GM19043 (cell line): ENCODE measurements at regions not wholly inside any gene's neighbourhood (a gene's known extent, or its start where the extent isn't known, plus 50 kb on each side); places are given as distances from the start of the nearest gene placed in this dataset.

Experiments used
- ATAC-seq: cut with Tn5 transposase; IDR thresholded peaks from one replicate; pipeline ENCODE4 v1.9.1; 2021; ENCODE audit warnings: low read depth; ENCODE audit not compliant: unreplicated experiment

GRCh38 chr5:68953231-68953874 lies 140.5 kb upstream of the SLC30A5 start:
- no peak for ATAC-seq

GRCh38 chr5:68953875-68954617 lies 139.8 kb upstream of the SLC30A5 start:
- no peak for ATAC-seq

- ATAC-seq, result no peak
Measured at GRCh38 chr5:68954618-68954910, 139.2 kb upstream of the SLC30A5 start.

- no peak for ATAC-seq
Measured at GRCh38 chr5:68957591-68957990, 136.2 kb upstream of the SLC30A5 start.

GRCh38 chr5:68958428-68958827 lies 135.4 kb upstream of the SLC30A5 start:
- no peak for ATAC-seq

- ATAC-seq, result no peak
Measured at GRCh38 chr5:68960456-68960855, 133.4 kb upstream of the SLC30A5 start.

- ATAC-seq, result no peak
Measured at GRCh38 chr5:68960961-68961360, 132.9 kb upstream of the SLC30A5 start.

- ATAC-seq, result no peak
Measured at GRCh38 chr5:68961762-68962161, 132.1 kb upstream of the SLC30A5 start.

GRCh38 chr5:68962757-68963484 lies 130.9 kb upstream of the SLC30A5 start:
- ATAC-seq, result no peak

GRCh38 chr5:68964679-68965078 lies 129.1 kb upstream of the SLC30A5 start:
- ATAC-seq, result no peak

GRCh38 chr5:68965926-68966325 lies 127.9 kb upstream of the SLC30A5 start:
- no peak for ATAC-seq

- no peak for ATAC-seq
Measured at GRCh38 chr5:68966596-68966995, 127.2 kb upstream of the SLC30A5 start.

GRCh38 chr5:68968429-68968828 lies 125.4 kb upstream of the SLC30A5 start:
- no peak for ATAC-seq

- ATAC-seq, result no peak
Measured at GRCh38 chr5:68970617-68971016, 123.2 kb upstream of the SLC30A5 start.

- ATAC-seq, result no peak
Measured at GRCh38 chr5:68973696-68974095, 120.1 kb upstream of the SLC30A5 start.

GRCh38 chr5:68983043-68983442 lies 110.8 kb upstream of the SLC30A5 start:
- ATAC-seq, result no peak

- ATAC-seq, result no peak
Measured at GRCh38 chr5:68983959-68984358, 109.9 kb upstream of the SLC30A5 start.

- ATAC-seq, result no peak
Measured at GRCh38 chr5:68991279-68992084, 102.3 kb upstream of the SLC30A5 start.

GRCh38 chr5:68994645-68995044 lies 99.2 kb upstream of the SLC30A5 start:
- no peak for ATAC-seq

- no peak for ATAC-seq
Measured at GRCh38 chr5:68995845-68996545, 97.8 kb upstream of the SLC30A5 start.
